GM19023 (cell line): ENCODE measurements at regions not wholly inside any gene's neighbourhood (a gene's known extent, or its start where the extent isn't known, plus 50 kb on each side); places are given as distances from the start of the nearest gene placed in this dataset.
A peak's percentile ranks its signal among the peaks of the same experiment; 100 is the strongest.

Experiments
- ATAC-seq: cut with Tn5 transposase; IDR thresholded peaks from one replicate; pipeline ENCODE4 v1.9.1; 2021; ENCODE audit warnings: mild to moderate bottlenecking, moderate library complexity; ENCODE audit not compliant: unreplicated experiment

DNA sequence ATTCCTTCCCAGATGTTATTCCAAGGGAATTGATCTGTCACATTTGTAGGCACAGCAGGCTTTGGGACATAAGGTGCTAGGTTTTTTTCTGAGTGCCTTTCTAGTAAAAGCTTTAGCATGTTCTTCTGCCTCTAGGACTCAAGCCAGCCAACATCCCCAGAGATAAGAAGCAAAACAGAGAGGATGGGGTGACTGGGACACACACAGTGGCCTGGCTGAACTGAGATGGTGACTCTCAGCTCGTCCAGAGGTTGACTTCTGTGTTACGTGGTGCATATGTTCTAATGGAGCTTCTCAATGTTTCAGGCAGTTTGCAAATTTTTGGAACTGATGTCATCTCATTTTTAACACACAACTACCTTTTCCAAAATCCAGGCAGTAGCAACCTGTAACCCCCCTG is 188.1 kb upstream of the CELF2 start:
- no peak for ATAC-seq

DNA sequence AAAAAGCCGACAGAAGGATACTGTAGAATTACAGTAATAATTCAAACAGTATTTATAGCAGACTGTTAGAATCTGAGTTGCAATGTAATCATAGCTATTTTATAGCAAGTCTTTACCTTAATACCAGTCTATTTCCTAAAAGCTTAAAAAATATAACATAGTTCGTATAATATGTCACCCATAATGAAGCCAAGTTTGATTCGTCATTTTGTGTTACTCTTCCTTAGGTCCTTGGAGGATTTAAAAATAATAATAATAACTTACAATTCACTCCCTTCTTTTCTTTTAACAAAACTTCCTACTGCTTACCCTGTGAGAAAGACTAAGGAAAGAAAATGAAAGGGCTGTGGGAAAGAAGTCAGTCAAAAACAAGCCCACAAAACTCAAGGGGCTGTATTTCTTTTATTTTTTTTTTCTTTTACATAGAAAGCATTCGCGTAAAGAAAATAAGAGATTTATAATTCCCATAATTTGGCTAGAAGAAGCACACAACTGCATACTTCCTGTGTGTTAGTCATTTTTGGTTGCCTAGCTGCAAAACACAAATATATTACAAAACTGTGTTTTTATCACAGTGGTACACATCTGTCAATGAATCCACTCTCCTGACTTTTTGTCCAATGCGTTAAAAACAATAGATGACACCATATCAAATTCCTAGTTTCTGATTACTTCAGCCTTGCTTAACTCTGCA is 187.2 kb upstream of the CELF2 start:
- ATAC-seq: no peak

DNA sequence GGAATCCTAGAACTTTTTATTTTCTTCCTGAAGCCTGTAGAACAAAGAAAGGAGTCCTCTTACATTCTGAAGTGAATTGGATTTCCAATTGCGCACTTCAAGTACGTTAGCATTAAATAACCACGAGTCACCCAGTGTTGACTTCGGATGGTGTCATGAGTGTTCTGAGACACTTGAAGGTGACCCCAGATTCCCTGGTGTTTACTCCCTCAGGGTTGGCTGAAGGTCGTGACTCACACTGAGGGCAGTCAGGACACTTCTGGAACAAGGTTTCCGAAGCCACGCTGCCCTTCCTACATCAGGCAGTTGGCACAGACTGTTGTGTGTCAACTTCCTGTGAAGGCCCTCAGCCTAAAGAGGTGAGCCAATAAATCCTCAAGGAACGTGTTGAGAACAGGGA is 186.6 kb upstream of the CELF2 start:
- no peak for ATAC-seq

DNA sequence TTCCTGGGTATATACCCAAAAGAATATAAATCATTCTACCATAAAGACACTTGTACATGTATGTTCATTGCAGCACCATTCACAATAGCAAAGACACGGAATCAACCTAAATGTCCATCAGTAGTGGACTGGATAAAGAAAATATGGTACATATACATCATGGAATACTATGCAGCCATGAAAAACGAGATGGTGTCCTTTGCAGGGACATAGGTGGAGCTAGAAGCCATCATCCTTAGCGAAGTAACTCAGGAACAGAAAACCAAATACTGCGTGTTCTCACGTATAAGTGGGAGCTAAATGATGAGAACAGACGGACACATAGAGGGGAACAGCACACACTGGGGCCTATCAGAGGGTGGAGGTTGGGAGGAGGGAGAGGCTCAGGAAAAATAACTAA is 183.7 kb upstream of the CELF2 start:
- no peak for ATAC-seq

DNA sequence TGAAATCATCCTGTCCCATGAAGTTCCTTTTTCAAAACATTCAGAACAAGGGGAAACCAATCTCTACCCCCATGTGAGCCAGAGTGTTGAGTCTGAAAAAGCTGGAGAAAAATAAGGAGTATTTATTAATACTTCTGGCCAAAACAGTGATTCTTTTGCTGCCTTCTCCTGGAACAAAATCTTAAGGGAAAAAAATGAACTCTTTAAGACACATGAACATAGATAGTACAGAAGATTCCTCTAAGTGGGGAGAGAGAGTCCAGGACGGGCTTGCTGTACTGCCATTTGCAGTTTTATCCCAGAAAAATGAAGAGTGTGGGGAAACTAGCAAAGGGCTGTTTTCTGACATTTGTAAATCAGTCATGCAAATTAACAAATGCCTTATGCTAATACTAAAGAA is 173.4 kb upstream of the CELF2 start:
- ATAC-seq: no peak

DNA sequence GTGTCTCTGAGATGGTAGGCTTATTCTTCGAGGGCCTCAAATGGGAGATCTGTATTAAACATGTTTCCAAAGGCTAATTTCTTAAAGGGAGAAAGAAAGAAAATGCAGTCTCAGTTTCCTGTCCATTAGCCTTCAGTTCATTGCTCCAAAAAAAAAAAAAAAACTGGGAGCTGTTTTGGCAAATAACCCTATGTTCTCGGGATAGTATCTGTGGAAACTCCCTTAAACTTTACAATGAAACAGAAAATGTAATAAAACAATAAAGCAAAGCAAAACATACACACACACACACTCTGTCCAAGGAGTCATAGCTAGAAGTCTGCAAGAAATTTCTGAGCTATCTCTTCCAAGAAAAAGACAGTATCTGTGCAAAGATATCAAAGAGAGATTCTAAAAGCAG is 172.5 kb upstream of the CELF2 start:
- ATAC-seq: no peak

DNA sequence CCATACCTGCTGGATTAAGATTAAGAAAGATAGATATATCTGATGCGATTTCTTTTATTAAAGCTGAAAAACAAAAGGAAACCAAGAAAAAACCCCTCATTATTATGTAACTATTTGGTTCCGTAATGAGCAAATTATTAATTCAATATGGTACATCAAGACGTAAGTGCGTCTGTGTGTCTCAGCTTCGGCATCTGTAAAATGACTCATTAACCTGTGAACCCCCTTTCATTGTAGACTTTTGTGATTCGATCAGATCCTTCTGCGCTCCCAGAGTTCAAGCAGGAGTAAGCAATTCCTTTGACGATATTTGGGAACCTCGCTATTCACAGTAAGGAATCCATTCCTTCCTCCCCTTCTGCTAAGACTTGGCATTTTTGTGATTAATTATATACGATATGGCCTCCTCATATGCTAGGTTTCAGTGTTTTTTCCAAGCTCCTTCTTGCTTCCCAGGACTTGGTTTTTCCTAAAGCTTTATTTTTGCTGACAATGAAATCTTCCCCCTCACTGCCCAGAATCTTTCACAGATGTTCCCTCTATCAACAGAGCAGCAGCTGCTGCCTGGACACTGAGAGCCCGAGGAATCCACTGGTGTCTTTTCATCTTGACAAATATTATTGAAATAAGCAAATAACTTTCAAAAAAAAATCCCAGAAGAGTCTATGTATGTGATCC is 171.7 kb upstream of the CELF2 start:
- ATAC-seq: no peak

DNA sequence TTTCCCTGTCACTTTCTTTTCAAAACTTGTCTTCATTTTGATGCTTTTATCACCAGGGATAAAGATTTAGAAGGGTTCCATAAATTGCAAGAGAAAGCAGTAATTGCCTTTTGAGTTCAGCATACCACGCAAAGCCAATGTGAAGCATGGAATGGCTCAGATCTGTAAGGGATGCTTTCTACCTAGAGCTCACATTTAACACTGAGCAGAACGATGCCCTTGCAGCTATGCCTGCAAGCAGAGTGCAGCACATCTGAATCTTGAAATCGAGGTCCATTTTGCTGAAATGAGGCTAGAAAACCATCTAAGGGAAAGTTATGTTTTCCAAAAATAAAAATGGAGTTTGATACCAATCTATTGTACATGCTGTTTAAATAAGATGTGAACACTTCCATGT is 171.2 kb upstream of the CELF2 start:
- no peak for ATAC-seq

DNA sequence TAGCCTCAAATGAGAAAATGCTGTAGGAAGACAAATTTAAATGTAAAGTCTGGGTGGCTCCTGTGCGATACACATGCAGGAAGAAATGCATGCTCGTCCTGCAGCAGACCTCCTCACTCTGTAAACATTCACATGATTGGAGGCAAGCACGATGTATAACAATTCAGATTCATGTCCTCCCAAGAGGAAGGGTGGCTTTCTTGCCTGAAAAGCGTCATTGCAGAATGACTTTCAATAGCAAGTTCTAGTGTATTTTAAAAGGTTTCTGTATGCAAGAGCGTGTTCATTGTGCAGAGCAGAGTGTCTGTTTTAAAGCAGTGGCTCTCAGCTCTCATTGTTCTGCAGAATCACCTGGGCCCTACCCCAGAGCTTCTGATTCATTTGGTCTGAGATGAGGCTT is 170.3 kb upstream of the CELF2 start:
- no peak for ATAC-seq

DNA sequence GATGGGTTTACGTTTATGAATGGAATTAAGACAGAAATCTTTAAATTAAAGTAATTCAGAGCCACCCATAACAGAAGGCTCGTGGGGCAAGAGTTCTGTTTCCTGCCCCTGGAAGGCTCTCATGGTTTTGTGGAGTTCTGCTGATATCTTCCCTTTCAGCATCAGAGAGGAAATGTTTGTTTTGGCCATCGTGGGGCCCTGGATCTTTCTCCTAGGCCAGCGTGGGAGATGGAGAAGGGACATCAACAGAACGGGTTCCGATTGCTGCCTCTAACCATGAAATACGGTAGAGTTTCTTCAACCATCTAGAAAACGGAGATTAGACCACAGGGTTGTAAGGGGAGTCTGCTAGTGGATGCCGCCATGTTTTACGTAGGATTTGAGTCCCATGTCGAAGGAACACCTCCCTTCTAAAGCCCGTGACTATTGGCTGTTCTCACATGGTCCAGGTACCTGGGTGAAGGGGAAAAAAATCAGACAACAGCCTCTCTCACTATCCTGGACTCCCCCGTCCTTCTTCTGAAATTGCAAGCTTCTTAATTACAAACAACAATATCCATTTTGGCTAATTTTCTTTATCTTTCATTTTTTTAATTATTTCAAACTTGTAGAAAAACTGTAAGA is 169.1 kb upstream of the CELF2 start:
- no peak for ATAC-seq

DNA sequence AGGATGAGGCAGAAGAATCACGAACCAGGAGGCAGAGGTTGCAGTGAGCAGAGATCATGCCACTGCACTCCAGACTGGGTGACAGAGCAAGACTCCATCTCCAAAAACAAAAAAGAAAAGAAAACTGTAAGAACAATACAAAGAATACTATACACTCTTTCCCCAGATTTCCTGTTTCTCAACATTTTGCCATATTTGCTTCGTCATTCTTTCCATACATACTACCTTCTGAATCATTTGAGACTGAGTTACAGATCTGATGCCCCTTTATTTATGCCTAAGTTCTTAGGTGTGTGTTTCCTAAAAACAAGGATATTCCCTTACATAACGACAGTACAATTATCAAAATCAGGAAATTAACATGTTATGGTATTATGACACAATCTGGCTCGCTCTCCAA is 168.4 kb upstream of the CELF2 start:
- no peak for ATAC-seq

DNA sequence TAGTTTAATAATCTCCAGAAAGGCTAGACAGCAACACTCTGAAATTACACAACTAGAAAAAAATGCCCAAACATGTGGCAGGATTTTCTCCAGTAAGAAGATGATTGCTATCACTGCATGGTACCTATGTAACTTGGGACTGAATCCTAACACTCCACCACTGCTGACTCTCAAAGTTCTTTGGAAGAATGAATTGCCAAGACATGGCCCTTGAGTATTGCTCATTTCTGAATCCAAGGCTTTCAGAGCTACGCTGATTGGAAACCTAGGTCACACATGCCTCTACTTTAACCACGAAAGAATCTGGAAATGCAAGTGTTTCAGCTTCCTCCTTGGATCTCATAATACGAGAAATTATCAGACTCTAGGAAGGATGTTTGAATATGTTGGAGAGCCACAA is 167.5 kb upstream of the CELF2 start:
- ATAC-seq: no peak

DNA sequence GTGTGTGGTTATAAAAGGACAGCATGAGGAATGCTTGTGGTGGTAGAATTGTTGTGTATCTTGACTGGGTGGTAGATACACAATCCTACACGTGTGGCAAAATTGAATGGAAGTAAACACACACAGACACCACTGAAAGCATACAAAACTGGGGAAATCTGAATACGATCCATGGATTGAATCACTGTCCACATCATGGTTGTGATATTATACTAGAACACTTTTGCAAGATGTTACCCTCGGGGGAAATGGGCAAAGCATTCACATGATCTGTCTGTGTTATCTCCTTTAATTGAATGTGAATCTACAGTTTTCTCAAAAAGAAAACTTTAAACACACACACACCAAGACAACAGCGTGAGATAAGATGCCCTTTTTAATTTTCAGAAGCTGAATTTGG is 165.2 kb upstream of the CELF2 start:
- ATAC-seq: no peak

DNA sequence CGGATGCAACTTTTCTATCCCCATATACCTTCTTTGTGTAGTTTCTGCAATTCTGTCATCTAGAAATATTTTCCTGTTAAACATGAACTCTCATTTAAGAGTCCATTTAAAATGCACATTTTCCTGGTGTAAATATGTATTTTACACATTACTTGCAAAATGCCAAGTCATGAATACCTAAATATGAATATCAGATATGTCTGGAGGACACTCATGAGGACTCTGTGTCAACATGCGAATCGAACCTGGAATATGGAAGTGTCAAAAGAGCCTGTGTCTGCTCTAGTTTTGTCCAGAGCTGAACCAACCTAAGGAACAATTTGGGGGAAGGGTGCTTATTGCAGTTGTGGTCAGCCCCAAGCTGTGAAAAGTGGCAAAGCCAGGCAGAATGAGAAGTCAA is 163.7 kb upstream of the CELF2 start:
- ATAC-seq: no peak

DNA sequence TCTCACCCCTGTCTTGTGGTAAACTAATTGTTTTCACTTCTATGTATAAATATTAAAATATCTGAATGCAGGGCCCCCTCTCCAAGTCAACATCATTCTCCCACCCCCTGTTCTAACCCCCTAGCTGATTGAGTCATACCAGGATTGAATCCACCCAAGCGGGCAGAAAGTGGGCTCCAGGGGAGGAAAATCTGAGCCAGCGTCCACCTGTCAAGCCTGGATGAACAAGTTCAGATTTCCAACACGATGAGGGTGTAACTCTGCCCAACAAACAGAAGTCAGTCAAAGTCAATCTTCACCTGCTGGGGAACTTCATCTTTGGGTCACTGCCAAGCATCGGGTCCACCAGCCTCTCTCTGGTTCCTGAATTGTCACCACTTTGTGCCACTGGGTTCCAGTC is 162.9 kb upstream of the CELF2 start:
- no peak for ATAC-seq

DNA sequence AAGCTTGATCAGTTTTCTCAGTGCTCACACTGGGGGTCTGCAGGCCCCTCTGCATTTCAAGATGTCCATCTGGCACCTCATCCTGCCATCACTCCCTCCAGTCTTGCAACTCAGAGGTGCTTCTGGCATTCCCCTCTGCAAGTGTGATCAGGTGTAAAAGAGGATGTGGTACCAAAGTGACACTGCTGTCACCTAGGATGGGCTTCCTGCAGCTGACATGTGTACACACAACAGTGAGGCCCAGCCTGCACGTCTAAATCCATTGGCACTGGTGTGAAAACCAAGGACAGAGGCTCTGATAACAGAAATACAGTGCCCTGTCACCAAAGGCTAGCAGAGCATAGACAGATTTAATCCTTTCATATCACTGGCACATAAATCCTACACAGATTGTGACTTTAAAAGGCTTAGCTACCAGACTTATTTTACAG is 162.5 kb upstream of the CELF2 start:
- no peak for ATAC-seq

DNA sequence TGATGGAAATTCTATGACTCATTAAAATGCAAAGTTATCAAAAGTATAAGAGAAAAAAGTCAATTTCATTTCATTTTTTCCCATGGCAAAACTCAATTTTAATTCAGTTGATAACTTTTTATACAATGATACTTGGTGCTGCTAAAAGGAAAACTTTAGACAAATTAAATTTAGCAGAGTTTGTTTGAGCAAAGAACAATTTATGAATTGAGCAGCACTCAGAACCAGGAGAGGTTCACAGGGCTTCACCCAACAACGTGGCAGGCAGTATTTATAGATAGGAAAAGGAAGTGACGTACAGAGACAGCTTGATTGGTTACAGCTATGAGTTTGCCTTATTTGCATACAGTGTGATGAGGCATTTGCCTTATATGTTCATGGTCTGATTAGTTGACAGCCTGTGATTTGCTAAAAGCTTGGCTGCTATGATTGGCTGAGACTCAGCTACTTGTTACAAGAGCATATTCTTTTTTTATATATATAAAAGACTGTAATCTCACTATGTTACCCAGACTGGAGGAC is 157.2 kb upstream of the CELF2 start:
- ATAC-seq: no peak

DNA sequence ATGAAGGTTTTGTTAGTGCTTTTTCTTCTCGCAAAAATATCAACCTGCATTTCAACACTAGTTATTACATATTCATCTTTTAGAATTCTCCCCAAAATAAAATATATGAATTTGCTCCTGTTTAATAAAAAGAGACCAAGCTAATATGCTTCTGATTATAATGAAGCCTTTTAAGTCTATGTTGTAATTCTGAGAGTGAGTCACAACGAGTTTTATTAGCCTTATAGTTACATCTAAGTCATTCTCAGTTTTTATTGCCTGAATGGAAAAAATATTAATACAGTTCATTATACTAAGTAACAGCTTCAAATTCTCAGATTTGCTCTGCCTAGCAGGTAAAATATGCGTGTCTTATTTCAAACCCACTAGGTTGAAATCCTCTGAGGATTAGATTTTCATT is 152.4 kb upstream of the CELF2 start:
- ATAC-seq: no peak

DNA sequence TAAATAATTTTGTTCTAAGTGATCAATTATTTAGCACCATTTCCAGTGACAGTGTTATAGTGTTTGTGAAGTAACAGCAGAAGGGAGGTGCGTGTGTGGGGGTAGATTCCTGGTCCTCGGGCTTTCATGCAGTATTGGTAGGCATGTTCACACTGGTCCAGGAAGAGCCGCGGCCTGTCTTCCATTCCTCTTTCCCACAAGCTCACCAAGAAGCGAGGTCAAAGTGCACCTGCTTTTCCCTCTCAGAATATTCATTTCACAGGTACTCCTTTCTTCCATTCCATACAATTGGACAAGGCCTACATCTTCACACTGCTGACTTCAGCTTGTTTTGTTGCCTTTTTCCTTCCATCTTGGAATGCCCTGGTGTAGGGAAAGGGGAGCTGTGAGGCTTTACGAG is 151.8 kb upstream of the CELF2 start:
- no peak for ATAC-seq

DNA sequence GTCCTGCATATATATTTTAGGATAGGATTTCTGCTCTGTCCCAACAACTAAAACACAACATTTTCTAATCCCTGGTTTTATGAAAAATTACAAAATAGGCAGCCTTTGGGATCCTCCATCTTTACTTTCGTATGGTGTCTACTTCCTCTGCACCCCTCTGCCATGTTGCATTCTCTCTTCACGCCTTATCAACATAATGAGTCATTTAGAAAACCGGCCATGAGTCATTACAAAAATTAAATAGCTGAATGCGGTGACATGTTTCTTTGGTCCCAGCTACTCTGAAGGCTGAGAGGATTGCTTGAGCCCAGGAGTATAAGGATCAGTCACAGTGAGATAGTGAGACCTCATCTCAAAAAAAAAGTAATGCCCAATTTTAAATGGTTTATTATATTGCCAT is 148.1 kb upstream of the CELF2 start:
- ATAC-seq: peak; percentile 85

DNA sequence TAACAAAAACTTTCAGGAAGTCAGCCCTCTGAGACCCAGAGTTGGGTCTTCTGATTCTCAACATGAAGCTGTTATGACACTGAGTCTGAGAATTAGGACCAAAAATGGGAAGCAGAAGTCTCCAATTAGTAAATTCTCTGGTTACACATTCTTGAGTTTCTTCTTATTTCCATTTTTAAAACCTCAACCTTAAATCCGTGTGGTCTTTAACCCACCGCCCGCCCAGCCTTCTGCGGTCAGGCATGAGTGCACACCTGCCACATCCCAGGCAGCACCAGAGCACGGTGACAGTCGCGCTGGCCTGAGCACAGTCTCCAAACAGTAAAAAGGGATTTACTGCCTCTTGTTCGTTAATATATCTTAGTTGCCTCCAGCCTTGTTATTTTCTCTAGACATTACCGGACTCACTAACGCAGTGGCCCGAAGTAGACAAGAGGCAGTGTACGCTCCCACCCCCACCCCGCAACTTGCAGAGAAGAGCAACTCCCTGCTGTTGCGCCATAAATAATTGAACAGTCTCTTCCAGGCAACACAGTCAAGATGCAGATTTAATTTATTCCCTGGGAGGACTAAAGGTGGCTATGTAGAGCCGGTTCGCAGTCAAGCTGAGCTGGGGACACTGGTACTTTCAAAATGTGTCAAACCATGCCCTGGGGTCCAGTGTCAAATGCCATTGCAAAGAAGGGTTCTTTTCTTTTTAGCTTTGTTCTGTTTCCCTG is 147.0 kb upstream of the CELF2 start:
- no peak for ATAC-seq

DNA sequence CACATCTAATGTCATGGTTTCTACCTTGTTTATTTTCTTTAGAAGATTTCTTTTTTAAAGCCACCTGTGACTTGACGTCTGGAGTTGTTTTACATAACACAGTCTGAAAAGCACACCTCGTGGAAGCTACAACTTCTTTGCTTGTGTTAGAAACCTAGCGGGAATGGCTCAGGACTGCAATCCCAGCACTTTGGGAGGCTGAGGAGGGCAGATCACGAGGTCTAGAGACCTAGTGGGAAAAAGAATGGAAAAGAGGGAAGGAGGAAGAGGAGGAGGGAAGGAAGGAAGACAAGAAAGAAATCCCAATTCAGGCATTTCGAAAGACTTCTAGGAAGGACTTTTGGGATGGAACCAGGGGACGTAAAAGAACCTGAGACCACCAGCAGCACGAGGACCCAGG is 146.3 kb upstream of the CELF2 start:
- no peak for ATAC-seq
